GM12873 (cell line): ENCODE measurements at regions not wholly inside any gene's neighbourhood (a gene's known extent, or its start where the extent isn't known, plus 50 kb on each side); places are given as distances from the start of the nearest gene placed in this dataset.

ENCODE experiments used
- TF ChIP-seq, protein P1 (sequence below): IDR thresholded peaks from 2 replicates; pipeline ENCODE4 v1.5.1; 2012; ENCODE audit warnings: low read depth, mild to moderate bottlenecking, moderate library complexity, low read length, control low read depth; ENCODE audit not compliant: insufficient read depth; ENCODE audit errors: missing control alignments

DNA sequence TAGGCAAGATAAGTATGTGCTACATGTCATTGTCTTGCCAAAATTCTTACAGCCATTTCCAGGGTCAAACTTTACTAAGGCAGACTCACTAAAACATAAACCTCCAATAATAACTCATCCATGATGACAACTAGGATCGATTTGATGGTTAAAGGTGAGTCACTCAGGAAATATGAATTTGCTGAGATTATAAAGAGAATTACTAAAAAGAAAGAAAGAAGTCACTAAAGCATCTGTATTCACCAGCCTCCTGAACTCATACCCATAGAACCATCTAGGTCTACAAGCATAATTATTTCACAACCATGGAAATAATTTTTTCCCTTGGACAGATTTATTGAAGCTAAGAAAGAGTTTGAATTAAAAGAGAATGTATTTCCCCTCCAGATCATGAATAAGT, 258.6 kb downstream of the TLE1 start:
- TF ChIP-seq, protein P1, sequence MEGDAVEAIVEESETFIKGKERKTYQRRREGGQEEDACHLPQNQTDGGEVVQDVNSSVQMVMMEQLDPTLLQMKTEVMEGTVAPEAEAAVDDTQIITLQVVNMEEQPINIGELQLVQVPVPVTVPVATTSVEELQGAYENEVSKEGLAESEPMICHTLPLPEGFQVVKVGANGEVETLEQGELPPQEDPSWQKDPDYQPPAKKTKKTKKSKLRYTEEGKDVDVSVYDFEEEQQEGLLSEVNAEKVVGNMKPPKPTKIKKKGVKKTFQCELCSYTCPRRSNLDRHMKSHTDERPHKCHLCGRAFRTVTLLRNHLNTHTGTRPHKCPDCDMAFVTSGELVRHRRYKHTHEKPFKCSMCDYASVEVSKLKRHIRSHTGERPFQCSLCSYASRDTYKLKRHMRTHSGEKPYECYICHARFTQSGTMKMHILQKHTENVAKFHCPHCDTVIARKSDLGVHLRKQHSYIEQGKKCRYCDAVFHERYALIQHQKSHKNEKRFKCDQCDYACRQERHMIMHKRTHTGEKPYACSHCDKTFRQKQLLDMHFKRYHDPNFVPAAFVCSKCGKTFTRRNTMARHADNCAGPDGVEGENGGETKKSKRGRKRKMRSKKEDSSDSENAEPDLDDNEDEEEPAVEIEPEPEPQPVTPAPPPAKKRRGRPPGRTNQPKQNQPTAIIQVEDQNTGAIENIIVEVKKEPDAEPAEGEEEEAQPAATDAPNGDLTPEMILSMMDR = no peak

DNA sequence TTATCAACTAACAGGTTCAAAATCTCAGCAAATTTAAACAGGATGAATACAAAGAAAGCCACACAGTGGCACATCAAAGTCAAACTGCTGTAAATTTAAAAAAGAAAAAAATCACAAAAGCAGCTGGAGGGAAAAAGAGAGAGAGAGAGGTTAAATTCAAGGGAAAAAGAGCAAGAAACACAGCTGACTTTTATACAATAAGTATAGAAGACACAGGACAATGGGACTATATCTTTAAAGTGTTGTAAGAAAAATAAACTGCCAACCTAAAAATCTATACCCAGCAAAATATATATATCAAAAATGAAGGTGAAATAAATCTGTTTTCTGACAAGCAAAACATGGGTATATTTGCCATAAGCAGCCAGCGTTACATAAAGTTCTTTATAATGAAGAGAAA, 261.5 kb downstream of the TLE1 start:
- TF ChIP-seq, protein P1 = no peak

DNA sequence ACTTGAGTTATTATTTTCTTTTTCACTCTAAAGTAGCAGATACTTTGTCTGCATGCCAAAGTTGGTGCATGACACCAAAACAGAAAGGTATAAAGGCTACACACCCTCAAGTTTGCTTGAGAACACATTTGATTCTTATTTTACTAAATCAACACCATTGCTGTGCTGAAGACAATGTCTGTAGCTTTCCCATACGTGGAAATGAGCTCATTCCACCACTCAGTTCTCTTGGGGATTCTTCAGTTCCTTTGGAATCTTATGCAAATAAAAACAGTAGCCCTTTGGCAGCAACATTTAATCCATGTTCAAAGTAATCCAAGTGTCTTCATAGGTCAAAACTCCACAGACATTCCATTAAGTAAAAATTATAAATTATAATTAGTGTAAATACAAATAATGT, 264.9 kb downstream of the TLE1 start:
- TF ChIP-seq, protein P1 = no peak

DNA sequence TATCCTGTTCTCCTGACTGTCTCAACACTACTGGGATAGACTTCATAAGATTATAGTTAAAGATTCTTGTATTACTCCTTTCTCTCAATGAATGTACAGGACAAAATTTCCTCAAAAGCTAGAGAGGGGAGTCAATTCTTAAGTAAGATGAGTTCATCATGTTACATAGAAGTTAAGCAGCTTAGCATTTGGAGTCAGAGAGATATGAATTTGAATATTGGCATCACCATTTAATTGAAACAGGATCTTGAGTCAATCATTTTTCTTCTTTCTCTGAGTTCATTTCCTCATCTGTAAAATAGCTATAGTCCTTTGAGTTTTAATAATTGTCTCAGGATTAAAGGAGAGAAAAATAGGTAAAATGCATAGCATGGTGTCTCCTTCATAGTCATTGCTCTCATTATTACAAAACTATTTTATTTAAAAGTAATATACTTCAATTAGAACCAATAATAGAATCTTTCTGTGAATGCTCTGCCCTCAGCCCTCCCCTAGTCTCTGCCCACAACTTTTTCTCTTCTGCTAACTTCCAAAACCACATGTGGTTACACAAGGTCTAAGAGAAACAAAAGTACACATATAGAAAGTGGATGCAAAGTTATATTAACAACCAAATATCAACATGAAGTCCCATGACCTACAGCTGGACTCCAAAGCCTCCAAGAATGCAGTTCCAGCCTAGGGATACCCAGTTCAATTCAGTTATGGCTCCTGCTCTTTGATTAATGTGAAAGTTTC, 265.6 kb downstream of the TLE1 start:
- TF ChIP-seq, protein P1 = no peak

DNA sequence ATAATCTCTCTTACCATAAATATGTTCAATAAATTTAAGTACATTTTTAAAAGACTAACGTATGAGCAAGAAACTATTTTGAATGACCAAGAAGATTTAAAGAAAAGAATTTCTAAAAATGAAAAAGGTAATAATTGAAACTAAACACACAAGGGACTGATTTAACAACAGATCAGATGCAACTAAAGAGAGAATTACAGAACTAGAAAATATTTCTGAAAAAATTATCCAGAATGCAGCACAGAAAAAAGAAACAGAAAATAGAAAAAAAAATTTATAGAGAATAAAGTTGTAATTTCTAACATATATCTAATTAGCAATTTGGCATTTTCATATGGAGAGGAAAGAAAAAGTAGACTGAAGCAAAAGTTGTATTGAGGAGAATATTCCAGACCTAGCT, 269.3 kb downstream of the TLE1 start:
- TF ChIP-seq, protein P1 = no peak

DNA sequence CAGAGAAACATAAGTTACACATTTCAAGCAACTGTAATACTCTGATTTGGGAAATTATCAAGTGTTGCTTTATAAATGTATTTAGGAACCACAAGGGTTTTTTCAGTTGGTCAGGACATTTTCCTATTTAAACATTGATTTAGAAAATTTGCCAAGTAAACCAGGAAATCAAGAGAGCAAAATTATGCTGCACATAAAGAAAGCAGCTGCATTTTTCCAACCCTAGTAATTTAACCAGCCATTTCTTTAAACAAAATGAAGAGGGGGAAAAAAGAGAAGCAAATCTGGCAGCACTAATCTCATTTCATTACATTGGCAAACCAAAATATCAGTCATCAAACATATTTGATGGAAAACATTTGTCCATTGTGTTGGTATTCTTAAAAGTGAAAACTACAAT, 271.4 kb downstream of the TLE1 start:
- TF ChIP-seq, protein P1 = no peak

DNA sequence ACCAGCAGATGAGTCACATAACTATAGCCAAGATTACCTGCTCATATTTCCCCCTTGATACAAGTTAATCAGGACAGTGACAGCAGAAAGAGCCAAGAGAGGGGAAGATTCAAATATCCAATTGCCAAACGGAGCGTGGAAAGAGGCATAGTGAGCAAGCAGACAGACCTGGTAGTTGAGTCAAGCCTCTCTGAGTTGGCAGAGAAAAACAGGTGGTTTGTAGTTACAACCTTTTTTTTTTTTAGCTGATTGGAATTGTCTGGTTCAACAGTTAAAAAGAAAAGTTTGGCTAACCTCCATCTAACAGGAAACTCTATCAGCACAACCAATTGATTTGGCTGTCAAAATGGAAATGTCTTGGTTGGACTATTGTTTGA, 272.1 kb downstream of the TLE1 start:
- TF ChIP-seq, protein P1 = no peak
